ENCODE measurements at regions not wholly inside any gene's neighbourhood (a gene's known extent, or its start where the extent isn't known, plus 50 kb on each side); places are given as distances from the start of the nearest gene placed in this dataset.

DNA sequence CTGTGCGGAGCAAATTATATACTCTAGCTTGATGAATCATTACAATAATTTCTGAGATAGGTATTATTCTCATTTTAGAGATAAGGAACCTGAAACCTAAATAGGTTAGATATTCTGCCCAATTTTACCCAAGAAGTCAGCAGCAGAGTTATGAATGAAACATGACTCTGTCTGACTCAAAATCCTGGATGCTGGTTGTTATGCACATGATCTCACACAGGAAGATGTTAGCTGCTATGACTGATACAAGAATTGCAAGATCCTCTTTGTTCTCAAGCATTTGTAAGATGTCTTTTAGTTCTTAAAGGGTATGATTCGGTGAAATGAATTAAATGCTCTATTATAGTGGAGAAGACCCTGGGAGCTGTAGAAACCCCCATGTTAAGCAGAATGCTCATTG, 447.8 kb downstream of the KIF2B start:
- TF ChIP-seq ZBTB7A (IDR thresholded peaks at IDR 0.05; ENCODE audit: low read depth), result no peak
- TF ChIP-seq EGR1 (IDR thresholded peaks at IDR 0.05), result no peak
- no peak for TF ChIP-seq NFIC (IDR thresholded peaks at IDR 0.05)
- TF ChIP-seq, protein P1, sequence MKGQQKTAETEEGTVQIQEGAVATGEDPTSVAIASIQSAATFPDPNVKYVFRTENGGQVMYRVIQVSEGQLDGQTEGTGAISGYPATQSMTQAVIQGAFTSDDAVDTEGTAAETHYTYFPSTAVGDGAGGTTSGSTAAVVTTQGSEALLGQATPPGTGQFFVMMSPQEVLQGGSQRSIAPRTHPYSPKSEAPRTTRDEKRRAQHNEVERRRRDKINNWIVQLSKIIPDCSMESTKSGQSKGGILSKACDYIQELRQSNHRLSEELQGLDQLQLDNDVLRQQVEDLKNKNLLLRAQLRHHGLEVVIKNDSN (IDR thresholded peaks at IDR 0.05), result no peak
- TF ChIP-seq MAX (IDR thresholded peaks at IDR 0.05), result no peak
- no peak for TF ChIP-seq CREB1 (IDR thresholded peaks at IDR 0.05; ENCODE audit: low read depth)
- TF ChIP-seq EP300 (IDR thresholded peaks at IDR 0.05; ENCODE audit: borderline replicate concordance), result no peak
- no peak for TF ChIP-seq FOXM1 (IDR thresholded peaks at IDR 0.05; ENCODE audit: borderline replicate concordance, low read depth)
- no peak for TF ChIP-seq TAF1 (IDR thresholded peaks at IDR 0.05; ENCODE audit: low read depth)
- TF ChIP-seq TCF12 (IDR thresholded peaks at IDR 0.05; ENCODE audit: low read depth), result no peak
- TF ChIP-seq CEBPB (IDR thresholded peaks at IDR 0.05), result no peak
- no peak for TF ChIP-seq TEAD4 (IDR thresholded peaks at IDR 0.05)
- no peak for TF ChIP-seq YY1 (IDR thresholded peaks at IDR 0.05; ENCODE audit: low read depth)
- TF ChIP-seq, protein P2, sequence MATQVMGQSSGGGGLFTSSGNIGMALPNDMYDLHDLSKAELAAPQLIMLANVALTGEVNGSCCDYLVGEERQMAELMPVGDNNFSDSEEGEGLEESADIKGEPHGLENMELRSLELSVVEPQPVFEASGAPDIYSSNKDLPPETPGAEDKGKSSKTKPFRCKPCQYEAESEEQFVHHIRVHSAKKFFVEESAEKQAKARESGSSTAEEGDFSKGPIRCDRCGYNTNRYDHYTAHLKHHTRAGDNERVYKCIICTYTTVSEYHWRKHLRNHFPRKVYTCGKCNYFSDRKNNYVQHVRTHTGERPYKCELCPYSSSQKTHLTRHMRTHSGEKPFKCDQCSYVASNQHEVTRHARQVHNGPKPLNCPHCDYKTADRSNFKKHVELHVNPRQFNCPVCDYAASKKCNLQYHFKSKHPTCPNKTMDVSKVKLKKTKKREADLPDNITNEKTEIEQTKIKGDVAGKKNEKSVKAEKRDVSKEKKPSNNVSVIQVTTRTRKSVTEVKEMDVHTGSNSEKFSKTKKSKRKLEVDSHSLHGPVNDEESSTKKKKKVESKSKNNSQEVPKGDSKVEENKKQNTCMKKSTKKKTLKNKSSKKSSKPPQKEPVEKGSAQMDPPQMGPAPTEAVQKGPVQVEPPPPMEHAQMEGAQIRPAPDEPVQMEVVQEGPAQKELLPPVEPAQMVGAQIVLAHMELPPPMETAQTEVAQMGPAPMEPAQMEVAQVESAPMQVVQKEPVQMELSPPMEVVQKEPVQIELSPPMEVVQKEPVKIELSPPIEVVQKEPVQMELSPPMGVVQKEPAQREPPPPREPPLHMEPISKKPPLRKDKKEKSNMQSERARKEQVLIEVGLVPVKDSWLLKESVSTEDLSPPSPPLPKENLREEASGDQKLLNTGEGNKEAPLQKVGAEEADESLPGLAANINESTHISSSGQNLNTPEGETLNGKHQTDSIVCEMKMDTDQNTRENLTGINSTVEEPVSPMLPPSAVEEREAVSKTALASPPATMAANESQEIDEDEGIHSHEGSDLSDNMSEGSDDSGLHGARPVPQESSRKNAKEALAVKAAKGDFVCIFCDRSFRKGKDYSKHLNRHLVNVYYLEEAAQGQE (IDR thresholded peaks at IDR 0.05; ENCODE audit: low read depth), result no peak
- no peak for TF ChIP-seq RAD21 (IDR thresholded peaks at IDR 0.05; ENCODE audit: low read depth)

- TF ChIP-seq TCF12 (IDR thresholded peaks at IDR 0.05; ENCODE audit: low read depth) (no peak), EP300 (IDR thresholded peaks at IDR 0.05; ENCODE audit: borderline replicate concordance) (no peak), CREB1 (IDR thresholded peaks at IDR 0.05; ENCODE audit: low read depth) (no peak)
- TF ChIP-seq, protein P2 (IDR thresholded peaks at IDR 0.05; ENCODE audit: low read depth), result no peak
These were observed 455.1 kb downstream of the KIF2B start for GRCh38 chr17:54277868-54278267.

DNA sequence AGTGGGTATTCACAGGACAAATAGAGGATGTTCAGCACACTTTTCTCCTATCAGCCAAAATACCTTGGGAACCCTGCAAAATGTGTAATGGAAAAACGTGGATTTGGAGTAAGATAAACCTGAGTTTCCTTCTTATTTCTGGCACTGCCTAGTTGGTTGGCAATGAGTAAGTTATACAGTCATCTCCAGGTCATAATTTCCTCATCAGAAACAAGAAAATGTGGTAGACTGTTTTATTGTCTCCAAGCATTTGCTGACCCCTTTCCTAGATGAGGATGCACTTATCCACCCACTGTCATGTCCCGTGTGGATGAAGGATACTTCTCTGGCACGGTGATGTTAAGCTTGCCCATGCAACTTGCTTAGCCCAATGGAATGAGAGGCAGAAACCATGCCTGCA, 458.0 kb downstream of the KIF2B start:
- TF ChIP-seq YY1 (IDR thresholded peaks at IDR 0.05; ENCODE audit: low read depth) (no peak), TCF12 (IDR thresholded peaks at IDR 0.05; ENCODE audit: low read depth) (no peak), TAF1 (IDR thresholded peaks at IDR 0.05; ENCODE audit: low read depth) (no peak), RAD21 (IDR thresholded peaks at IDR 0.05; ENCODE audit: low read depth) (no peak), TEAD4 (IDR thresholded peaks at IDR 0.05) (no peak), CEBPB (IDR thresholded peaks at IDR 0.05) (no peak), NFIC (IDR thresholded peaks at IDR 0.05) (no peak), ZBTB7A (IDR thresholded peaks at IDR 0.05; ENCODE audit: low read depth) (no peak), EP300 (IDR thresholded peaks at IDR 0.05; ENCODE audit: borderline replicate concordance) (no peak), FOXM1 (IDR thresholded peaks at IDR 0.05; ENCODE audit: borderline replicate concordance, low read depth) (no peak), MAX (IDR thresholded peaks at IDR 0.05) (no peak), EGR1 (IDR thresholded peaks at IDR 0.05) (no peak), CREB1 (IDR thresholded peaks at IDR 0.05; ENCODE audit: low read depth) (no peak)
- TF ChIP-seq, protein P2 (IDR thresholded peaks at IDR 0.05; ENCODE audit: low read depth), result no peak
- TF ChIP-seq, protein P1 (IDR thresholded peaks at IDR 0.05), result no peak

DNA sequence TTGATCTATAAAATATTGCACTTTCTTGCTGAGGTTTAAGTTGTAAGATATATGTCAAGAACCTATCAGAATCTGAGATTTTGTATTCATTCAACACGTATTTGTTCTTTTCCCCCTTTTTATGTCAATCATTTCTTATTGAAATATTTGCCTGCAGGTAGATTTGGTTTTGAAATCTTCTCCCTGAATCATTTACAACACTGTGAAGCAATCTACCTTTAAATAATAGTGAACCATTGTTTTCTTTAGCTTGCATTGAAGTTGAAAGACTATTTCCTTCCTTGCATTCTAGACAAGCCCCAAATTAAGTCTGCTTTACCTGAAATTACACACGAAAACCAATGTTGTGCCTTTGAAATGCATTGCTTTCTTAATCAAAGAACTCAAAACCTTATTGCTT, 460.2 kb downstream of the KIF2B start:
- TF ChIP-seq, protein P2 (IDR thresholded peaks at IDR 0.05; ENCODE audit: low read depth), result no peak
- TF ChIP-seq TEAD4 (IDR thresholded peaks at IDR 0.05) (no peak), RAD21 (IDR thresholded peaks at IDR 0.05; ENCODE audit: low read depth) (no peak), TAF1 (IDR thresholded peaks at IDR 0.05; ENCODE audit: low read depth) (no peak), EP300 (IDR thresholded peaks at IDR 0.05; ENCODE audit: borderline replicate concordance) (no peak), EGR1 (IDR thresholded peaks at IDR 0.05) (no peak), NFIC (IDR thresholded peaks at IDR 0.05) (no peak), MAX (IDR thresholded peaks at IDR 0.05) (no peak)

Measured in Ishikawa (cell line).